CD4-positive, alpha-beta T cell treated with Interleukin-15 for 4 hours (primary cell): ENCODE measurements at regions not wholly inside any gene's neighbourhood (a gene's known extent, or its start where the extent isn't known, plus 50 kb on each side); places are given as distances from the start of the nearest gene placed in this dataset.

ENCODE experiments used
- DNase-seq: peaks from one replicate; pipeline ENCODE4 v3.0.0-alpha.2; 2020; ENCODE audit warnings: low spot score

DNA sequence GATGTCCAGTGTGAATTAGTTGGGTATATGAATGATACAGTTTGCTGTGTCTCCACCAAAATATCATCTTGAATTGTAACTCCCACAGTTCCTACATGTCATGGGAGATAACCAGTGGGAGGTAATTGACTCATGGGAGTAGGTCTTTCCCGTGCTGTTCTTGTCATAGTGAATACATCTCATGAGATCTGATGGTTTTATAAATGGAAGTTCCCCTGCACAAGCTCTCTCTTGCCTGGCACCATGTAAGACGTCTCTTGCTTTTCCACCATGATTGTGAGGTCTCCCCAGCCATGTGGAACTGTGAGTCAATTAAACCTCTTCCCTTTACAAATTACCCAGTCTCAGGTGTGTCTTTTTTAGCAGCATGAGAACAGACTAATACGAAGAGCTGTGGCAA is 223.0 kb downstream of the AJAP1 start:
- DNase-seq = no peak

DNA sequence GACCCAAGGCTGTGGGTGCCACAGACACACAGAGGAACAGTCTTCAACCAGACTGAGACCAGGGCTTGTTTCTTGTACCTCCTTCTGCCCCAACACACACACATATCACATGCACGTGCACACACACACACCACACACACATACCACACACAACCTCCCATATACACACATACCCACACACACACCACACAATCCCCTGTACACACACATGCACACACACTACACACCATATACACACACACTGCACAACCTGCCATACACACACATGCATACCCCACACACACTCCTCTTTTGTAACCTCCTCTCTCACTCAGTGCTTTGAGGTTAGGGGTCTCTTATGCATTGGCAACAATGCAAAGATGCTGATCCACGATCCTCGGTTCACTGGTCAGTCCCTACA is 217.0 kb downstream of the AJAP1 start:
- no peak for DNase-seq

DNA sequence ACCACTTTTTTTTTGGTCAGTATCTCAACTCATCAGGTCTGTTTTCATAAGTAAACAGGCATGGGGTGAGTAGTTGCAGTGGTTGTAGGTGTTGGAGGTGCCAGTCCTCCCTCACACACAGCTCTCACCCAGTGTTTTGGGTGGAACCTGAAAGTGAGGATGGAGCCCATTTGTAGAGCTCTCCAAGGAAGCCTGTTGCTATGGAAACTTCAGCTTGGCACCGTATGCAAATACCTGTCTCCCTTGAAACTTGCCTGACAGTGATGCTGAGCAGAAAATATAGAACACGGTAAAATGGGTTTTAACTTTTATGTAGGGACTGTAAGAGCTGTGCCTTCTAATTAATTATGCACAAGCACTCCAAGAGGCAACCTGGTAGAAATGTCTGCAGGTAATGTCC is 214.1 kb downstream of the AJAP1 start:
- no peak for DNase-seq

DNA sequence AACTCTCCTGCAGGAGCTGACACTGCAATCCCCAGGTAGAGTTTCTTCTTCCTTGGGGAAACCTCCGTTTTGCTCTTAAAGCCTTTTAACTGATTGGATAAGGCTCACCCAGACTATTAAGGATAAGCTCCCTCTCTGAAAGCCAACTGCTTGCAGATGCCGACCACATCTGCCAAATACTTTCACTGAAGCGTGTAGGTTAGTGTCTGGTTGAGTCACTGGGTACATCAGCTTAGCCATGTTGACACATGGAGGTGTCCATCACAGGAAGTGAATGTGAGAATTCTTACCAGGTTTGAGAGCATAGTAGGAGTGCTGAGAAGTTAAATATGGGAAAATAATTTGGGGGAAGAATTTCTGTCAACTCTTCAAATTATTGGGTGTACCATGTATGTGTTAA is 202.0 kb downstream of the AJAP1 start:
- DNase-seq = no peak

DNA sequence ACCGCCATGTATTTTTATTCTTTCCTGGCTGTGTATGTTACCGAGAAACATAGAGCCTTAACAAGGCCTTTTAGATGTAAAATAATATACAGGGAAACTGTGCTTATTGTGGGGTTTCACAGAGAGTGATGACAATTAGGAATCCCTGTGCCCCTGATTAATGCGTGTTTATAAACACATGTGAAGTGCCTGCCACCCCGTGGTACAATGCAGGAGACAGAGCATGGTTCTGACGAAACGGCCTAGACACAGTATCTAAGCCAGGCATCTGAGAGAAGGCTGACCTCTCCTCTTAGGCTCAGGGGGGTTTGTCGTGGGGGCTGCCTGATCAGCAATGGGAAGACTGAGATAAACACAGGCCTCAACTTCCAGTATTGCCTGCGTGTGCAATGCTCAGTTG is 200.0 kb downstream of the AJAP1 start:
- DNase-seq = no peak

DNA sequence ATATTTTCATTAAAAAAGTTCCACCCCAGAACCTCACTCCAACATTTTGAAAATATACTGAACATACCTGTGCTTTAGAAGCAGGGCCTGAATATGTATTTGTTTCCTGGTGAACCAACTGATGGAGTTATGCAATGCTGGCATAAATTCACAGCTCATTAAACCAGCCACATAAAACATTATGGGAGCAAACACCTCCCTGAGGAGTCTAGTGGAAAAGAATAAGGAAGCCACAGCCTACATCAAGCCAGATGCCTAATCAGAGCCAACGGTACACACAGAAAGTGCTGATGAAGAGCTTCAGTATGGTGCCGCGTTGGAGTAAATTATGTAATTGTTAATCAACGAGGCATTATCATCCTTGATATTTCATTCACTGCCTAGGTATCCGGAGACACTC is 199.5 kb downstream of the AJAP1 start:
- DNase-seq = no peak

DNA sequence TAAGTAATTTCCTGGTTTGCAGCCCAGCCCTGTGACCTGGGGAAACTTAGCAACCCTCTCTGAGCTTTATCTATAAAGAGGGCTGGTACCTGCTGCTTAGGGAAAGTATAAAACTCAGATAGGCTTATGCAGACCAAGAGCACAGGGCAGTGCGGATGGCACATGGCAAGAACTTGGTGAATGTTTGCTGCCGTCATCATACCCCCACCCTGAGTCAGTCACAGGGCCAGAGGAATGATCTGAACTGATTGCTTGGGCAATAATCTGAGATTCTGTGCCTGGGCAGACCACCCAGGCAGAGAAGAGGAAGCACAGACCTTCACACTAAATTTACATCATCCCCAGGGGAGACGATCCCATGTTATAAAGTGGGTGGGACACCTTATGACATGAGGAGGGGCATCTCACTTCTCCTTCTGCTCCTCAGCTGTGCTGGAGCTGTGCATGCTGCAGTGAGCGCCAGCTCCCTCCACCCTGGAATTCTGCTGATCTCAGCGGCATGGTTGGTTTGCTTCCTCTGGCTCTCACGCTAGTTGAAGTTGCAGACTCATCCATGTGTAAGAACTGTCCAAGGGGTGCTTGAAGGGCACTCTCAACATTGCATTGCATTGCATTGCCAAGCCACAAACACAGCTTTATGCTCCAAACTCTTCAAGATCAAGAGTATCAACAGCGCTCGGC is 197.1 kb downstream of the AJAP1 start:
- no peak for DNase-seq

DNA sequence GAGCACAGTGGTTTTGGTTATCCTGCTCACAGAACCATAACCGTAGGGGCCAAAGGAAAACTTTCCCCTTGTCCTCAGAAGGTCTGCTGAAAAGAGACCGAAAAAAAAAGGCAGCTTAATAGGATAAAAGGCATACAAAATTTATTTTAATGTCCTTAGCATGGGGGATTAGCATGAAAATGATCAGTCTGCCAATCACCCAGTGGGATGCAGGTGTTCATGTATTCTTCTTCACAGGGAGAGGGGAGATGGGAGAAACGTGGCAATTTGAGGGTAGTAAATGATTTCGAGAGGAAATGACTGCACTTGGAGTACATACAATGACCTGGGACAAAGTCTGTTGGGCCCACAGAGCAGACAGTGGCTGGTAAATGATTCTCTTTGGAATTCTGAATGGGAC is 194.0 kb downstream of the AJAP1 start:
- DNase-seq = no peak

DNA sequence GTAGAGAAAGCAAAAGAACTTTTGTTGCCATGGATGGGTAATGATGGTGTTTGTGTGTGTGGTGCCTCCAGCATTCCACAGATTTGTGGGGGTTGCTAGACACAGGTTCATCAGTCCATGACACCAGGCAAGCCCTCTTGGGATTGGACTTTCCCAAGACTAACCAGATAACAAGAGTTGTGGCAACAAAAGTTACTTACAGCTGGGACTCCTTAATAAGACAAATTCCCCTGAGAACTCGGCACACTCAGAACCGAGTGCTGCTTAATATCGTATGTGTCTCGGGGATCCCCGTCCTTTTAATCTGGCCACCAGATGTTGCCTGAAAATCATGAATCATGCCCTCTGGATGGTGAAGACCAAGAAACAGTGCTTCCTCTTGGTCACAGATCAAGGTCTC is 193.3 kb downstream of the AJAP1 start:
- no peak for DNase-seq
